ENCODE measurements at regions not wholly inside any gene's neighbourhood (a gene's known extent, or its start where the extent isn't known, plus 50 kb on each side); places are given as distances from the start of the nearest gene placed in this dataset.

- no peaks in the 10 kb centered on the region for H3K9me3 ChIP-seq
- H3K4me3 ChIP-seq: no peak overlapping the region
- H3K36me3 ChIP-seq: no peaks in the 10 kb centered on the region
- no peaks in the 10 kb centered on the region for H3K27me3 ChIP-seq
- DNase-seq: no peak
Measured at GRCh38 chrX:93598076-93598475, 75.3 kb downstream of the NAP1L3 start.

GRCh38 chrX:93594780-93595179 is 78.6 kb downstream of the NAP1L3 start:
- Histone ChIP-seq H3K36me3 (no peaks in the 10 kb centered on the region), H3K9me3 (no peaks in the 10 kb centered on the region), H3K27me3 (no peaks in the 10 kb centered on the region), H3K4me3 (no peak overlapping the region)
- peak; percentile 10 for DNase-seq

- Histone ChIP-seq H3K36me3 (no peaks in the 10 kb centered on the region), H3K9me3 (no peaks in the 10 kb centered on the region)
- DNase-seq: no peak
Measured at GRCh38 chrX:93593966-93594365, 79.4 kb downstream of the NAP1L3 start.

GRCh38 chrX:93591398-93591797 is 82.0 kb downstream of the NAP1L3 start:
- H3K27me3 ChIP-seq: no peaks in the 10 kb centered on the region
- no peaks in the 10 kb centered on the region for H3K36me3 ChIP-seq
- no peak overlapping the region for H3K4me3 ChIP-seq
- H3K9me3 ChIP-seq: no peaks in the 10 kb centered on the region
- no peak for DNase-seq

More at GRCh38 chrX:93593966-93594365, 79.4 kb downstream of the NAP1L3 start:
- H3K4me3 ChIP-seq: no peak overlapping the region
- H3K27me3 ChIP-seq: no peaks in the 10 kb centered on the region

GRCh38 chrX:93585661-93586060 is 87.7 kb downstream of the NAP1L3 start:
- Histone ChIP-seq H3K27me3 (no peaks in the 10 kb centered on the region), H3K4me3 (no peak overlapping the region), H3K9me3 (no peaks in the 10 kb centered on the region), H3K36me3 (no peaks in the 10 kb centered on the region)
- DNase-seq: peak; percentile 19

GRCh38 chrX:93580634-93581033 is 92.7 kb downstream of the NAP1L3 start:
- Histone ChIP-seq H3K9me3 (no peaks in the 10 kb centered on the region), H3K27me3 (no peaks in the 10 kb centered on the region), H3K36me3 (no peaks in the 10 kb centered on the region), H3K4me3 (no peak overlapping the region)
- no peak for DNase-seq

- H3K4me3 ChIP-seq: no peak overlapping the region
- no peaks in the 10 kb centered on the region for H3K27me3 ChIP-seq
- no peak for DNase-seq
- H3K36me3 ChIP-seq: no peaks in the 10 kb centered on the region
- no peaks in the 10 kb centered on the region for H3K9me3 ChIP-seq
Measured at GRCh38 chrX:93538575-93538974, 134.8 kb downstream of the NAP1L3 start.

GRCh38 chrX:93528917-93529316 is 144.5 kb downstream of the NAP1L3 start:
- Histone ChIP-seq H3K27me3 (no peaks in the 10 kb centered on the region), H3K9me3 (no peaks in the 10 kb centered on the region)

More at GRCh38 chrX:93528917-93529316, 144.5 kb downstream of the NAP1L3 start:
- no peak for DNase-seq
- H3K36me3 ChIP-seq: no peaks in the 10 kb centered on the region
- H3K4me3 ChIP-seq: no peak overlapping the region

All from MG63 (cell line).